ENCODE measurements at regions not wholly inside any gene's neighbourhood (a gene's known extent, or its start where the extent isn't known, plus 50 kb on each side); places are given as distances from the start of the nearest gene placed in this dataset.
A peak's percentile ranks its signal among the peaks of the same experiment; 100 is the strongest.

- DNase-seq (ENCODE audit: low spot score), result no peak
These were observed 740.6 kb upstream of the TENM3 start for GRCh38 chr4:181502611-181503010.

GRCh38 chr4:181503687-181504390 is 739.4 kb upstream of the TENM3 start:
- no peak for DNase-seq (ENCODE audit: low spot score)

- DNase-seq (ENCODE audit: low spot score), result no peak
These were observed 738.3 kb upstream of the TENM3 start for GRCh38 chr4:181504924-181505323.

- DNase-seq (ENCODE audit: low spot score), result no peak
These were observed 735.9 kb upstream of the TENM3 start for GRCh38 chr4:181507180-181507835.

- no peak for DNase-seq (ENCODE audit: low spot score)
These were observed 735.3 kb upstream of the TENM3 start for GRCh38 chr4:181507938-181508337.

GRCh38 chr4:181508601-181509000 is 734.6 kb upstream of the TENM3 start:
- DNase-seq (ENCODE audit: low spot score), result no peak

- no peak for DNase-seq (ENCODE audit: low spot score)
These were observed 734.1 kb upstream of the TENM3 start for GRCh38 chr4:181509073-181509472.

GRCh38 chr4:181517491-181517890 is 725.7 kb upstream of the TENM3 start:
- no peak for DNase-seq (ENCODE audit: low spot score)

GRCh38 chr4:181520790-181521189 is 722.4 kb upstream of the TENM3 start:
- DNase-seq (ENCODE audit: low spot score), result no peak

- no peak for DNase-seq (ENCODE audit: low spot score)
These were observed 719.2 kb upstream of the TENM3 start for GRCh38 chr4:181523973-181524372.

GRCh38 chr4:181524499-181524898 is 718.7 kb upstream of the TENM3 start:
- DNase-seq (ENCODE audit: low spot score), result no peak

GRCh38 chr4:181525634-181526033 is 717.6 kb upstream of the TENM3 start:
- DNase-seq (ENCODE audit: low spot score), result peak; percentile 2

- DNase-seq (ENCODE audit: low spot score), result peak; percentile 74
These were observed 714.5 kb upstream of the TENM3 start for GRCh38 chr4:181528570-181529184.

- no peak for DNase-seq (ENCODE audit: low spot score)
These were observed 713.7 kb upstream of the TENM3 start for GRCh38 chr4:181529537-181529936.

GRCh38 chr4:181536196-181536746 is 706.9 kb upstream of the TENM3 start:
- no peak for DNase-seq (ENCODE audit: low spot score)

- no peak for DNase-seq (ENCODE audit: low spot score)
These were observed 706.3 kb upstream of the TENM3 start for GRCh38 chr4:181536811-181537434.

GRCh38 chr4:181538431-181538830 is 704.8 kb upstream of the TENM3 start:
- no peak for DNase-seq (ENCODE audit: low spot score)

- no peak for DNase-seq (ENCODE audit: low spot score)
These were observed 701.8 kb upstream of the TENM3 start for GRCh38 chr4:181541396-181541795.

GRCh38 chr4:181548873-181549575 is 694.2 kb upstream of the TENM3 start:
- no peak for DNase-seq (ENCODE audit: low spot score)

- no peak for DNase-seq (ENCODE audit: low spot score)
These were observed 693.5 kb upstream of the TENM3 start for GRCh38 chr4:181549576-181550188.

GRCh38 chr4:181550381-181550780 is 692.8 kb upstream of the TENM3 start:
- DNase-seq (ENCODE audit: low spot score), result no peak

- DNase-seq (ENCODE audit: low spot score), result no peak
These were observed 683.6 kb upstream of the TENM3 start for GRCh38 chr4:181559637-181560036.

Measured in kidney tubule cell (primary cell).